ENCODE measurements at regions not wholly inside any gene's neighbourhood (a gene's known extent, or its start where the extent isn't known, plus 50 kb on each side); places are given as distances from the start of the nearest gene placed in this dataset.
"Not testable (repeated sequence)": the region's sequence is repeated elsewhere in the genome, so short reads cannot be mapped to it uniquely, and the experiment has no call there.

DNA sequence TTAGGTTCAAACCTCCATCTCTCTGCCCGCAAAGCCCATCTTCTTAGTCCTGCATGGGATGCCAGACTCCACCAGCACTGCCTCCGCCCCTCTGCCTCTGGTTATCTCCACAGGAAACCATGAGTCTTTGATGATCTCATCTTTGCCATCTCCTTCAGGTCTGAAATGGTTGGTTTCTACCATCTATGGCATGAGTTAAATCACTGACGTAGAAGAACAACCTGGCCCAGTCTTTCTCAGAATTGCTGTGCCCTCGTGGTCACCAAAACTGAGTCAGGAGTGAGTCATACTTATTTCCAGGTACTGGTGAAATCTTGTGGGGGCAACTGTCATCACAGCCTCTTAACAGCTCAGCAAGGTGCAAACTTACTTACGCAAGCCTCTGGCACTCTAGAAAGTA lies 468.7 kb upstream of the C16orf82 start:
- peak; percentile 52 for DNase-seq

DNA sequence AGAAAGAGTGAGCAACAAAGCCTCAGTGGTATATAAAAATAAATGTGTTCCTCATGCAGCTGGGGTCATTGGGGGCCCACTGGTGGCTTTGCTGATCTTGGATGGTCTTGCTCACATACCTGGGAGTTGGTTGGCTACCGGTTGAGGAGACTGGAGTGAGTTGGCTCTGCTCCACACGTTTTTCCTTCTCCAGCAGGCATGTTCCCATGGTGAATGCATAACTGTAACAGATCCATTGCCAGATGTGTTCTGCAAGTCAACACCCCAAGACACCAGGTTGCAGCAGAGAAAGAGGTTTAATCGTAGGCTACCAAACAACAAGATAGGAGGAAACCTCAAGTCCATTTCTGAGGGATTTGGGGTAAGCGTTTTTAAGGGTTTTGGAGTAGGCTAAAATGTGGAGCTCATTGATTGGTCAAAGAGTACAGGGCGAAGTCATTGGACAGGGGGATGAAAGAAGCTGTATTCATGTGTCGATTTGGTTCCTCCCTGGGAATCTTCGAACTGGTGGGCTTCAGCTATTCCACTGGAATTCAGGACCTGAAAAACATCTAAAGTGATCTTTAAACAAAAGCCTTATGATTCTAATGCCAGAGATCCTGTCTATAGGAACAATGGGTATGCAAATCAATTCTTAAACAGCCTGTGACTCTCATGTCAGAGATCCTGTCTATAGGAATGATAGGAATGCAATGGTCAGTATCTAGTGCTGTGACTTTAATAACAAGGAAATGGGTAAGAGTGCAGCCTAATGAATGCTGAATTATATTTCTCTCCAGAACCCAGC lies 467.5 kb upstream of the C16orf82 start:
- DNase-seq: no peak

DNA sequence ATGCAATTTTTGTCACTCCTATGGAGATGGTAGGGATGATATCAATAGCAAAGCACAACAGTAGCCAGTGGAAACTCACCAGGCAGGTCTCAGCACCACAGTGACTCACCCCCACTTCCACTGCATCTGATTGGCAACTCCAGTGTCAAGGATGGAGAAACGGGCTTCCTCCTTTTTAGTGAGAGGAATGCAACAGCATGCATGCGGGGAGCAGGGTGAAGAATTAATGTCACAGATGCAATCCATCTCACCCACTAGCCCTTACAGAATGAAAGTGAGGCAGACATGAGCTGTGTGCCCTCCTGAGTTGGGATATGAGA lies 467.0 kb upstream of the C16orf82 start:
- DNase-seq: no peak

DNA sequence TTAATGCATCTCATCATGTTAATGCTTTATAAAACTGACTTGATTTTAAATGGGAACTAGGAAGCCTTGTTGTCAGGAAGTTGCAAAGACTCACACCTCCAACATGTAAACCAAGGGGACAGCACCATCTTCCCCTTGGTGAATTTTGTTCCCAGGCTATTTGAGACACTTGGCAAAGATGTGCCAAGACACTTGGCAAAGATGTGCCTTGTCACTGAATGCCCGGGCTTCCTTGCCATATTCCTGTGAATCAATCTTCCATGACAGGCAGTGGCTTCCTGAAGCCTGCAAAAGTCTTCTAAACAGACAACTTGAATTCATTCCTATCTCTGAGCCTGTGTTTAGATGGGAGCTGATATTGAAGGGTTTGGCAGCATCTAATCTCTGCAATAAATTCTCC lies 465.4 kb upstream of the C16orf82 start:
- DNase-seq: no peak

DNA sequence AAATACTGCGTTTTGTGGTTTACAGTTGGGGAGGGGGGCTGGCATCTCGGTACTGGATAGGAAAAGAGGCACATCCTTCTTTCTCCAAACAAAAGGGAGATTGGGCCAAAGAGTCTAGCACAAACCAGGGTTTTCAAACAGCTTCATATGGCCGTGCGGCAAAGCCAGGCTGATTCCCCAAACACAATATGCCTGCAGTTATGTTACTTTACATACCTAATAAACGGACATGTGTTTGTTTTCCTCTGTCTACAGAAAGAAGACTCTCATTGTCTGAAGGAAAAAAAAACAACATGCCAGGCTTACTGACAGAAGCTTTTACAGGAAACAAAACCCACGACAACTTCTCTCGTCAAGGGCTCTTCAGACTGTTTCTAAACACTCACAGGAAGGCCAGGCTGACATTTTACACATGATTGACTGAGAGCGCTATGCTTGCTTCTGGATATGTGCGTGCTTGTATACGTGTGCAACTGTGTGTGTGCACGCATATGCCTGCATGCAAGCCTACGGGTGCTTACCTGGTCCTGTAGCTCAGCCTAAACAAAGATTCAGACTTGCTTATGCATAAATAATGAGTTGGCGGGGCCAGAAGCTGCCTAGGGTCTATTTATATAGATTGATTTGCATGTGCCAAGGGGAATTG lies 461.0 kb upstream of the C16orf82 start:
- DNase-seq: no peak

DNA sequence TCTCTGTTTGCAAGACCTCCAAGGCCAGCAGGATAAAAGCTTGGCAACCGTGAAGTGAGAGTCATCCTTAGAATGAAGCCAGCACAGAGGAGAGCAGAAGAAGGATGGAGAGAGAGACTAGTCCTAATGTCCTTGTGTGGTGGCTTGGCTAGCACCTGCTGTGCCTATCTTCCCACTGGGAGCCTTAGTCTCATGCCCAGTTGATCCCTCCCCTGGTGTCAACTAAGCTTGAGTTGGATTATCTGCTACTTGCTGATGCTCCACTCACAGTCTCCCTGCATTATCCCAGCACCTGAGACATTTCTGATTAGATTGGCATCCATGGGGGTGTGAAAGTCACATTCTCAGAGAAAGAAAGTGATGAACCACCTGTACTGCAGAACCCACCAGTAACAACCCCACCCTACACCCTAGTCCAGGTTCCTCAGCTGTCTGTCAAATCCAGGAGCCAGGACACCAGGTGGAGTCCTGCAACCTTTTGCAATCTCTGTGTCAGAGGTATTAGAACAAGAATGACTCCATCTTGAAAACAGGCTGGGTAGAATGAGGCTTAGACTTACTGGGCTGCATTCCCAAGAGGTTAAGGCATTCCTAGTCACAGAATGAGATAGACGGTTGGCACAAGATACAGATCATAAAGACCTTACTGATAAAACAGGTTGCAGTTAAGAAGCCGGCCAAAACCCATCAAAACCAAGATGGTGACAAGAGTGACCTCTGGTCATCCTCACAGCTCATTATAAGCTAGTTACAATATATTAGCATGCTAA lies 460.2 kb upstream of the C16orf82 start:
- no peak for DNase-seq

DNA sequence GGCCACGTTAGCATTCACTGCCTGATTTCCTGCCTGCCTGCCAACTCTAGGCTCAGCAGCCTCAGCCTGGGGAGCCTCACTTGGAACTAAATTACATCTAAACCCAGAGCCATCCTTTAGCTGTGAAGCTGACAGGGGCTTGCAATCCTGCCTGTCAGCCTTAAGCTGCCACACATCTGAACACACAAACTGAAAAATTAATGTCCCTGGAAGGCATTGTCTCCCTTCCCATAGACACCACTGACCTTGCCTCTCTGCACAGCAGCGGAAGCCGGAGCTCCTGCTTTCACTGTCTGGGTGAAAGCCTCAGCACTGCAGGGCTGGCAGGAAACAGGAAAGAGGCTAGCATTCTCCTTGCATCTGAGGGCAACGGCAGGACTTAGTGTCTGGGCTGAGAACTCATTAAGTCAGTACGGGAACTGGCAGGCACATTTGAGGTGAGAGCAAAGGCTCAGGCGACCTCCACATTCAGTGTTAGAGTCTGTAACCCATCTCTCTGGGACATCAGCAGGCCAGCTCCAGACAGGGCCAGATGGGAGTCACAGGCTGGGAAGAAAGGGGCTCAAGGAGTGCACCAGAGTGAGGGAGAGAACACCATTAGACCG lies 452.4 kb upstream of the C16orf82 start:
- DNase-seq: no peak

DNA sequence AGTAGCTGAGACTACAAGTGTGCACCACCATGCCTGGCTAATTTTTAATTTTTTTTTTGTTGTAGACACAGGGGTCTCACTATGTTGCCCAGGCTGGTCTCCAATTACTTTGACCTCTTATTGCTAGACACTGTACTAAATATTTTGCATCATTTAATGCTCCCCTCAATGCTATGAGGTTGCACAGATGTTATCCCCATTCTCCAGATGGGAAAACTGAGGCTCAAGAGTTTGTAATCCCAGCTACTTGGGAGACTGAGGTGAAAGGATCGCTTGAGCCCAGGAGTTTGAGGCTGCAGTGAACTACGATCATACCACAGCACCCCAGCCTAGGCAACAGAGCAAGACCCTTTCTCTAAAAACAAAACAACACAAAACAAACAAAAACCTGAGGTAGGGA lies 443.3 kb upstream of the C16orf82 start:
- no peak for DNase-seq

DNA sequence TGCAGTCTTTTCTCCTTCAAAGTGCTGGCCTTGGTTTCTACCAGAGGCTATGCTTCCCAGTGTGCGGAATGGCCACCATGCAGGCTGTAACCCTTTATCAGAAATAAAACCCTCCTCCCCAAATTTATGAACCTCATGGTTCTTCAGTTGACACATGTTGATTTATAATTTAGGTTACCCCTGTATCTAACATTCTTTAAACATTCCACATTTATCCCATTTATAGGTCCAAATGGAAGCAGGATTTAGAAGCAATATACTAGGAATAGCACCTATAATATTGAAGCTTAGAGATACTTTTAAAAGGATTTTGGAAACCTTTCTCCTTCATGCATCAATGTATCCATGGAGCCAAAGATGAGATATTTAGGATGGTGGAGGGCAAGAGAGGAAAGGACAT lies 438.8 kb upstream of the C16orf82 start:
- DNase-seq: no peak

DNA sequence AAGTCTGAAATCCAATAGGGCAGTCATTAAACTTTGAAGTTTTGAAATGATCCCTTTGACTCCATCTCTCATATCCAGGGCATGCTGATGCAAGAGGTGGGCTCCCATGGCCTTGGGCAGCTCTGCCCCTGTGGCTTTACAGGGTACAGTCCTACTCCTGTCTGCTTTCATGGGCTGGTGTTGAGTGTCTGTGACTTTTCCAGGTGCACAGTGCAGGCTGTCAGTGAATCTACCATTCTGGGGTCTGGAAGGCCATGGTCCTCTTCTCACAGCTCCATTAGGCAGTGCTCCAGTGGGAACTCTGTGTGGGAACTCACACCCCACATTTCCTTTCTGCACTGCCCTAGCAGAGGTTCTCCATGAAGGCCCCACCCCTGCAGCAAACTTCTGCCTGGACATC lies 435.4 kb upstream of the C16orf82 start:
- DNase-seq: not testable (repeated sequence)

DNA sequence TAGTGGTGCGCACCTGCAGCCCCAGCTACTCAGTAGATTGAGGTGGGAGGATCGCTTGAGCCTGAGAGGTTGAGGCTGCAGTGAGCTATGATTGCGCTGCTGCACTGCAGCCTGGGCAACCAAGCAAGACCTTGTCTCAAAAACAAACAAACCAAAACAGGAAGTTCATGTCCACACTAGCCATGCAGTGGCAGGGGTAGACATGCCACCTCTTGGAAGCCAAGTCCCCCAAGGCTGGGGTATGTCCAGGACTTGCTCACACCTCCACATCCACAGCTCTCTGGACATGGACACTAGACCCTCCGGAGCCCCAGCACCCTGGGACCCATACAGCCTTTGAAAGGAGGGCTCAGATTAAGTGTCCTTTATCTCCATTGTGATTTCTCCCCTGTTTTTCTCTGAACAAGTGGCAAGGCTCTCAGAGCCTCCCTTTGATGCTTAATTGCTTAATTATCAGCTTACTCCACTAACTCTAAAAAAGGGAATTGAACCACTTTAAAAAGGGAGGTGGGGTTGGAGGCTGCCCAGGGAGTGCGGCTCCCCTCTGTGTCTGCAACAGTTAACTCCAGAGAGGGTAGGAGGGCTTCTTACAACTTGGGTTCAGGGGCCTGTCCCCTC lies 424.6 kb upstream of the C16orf82 start:
- DNase-seq: no peak

DNA sequence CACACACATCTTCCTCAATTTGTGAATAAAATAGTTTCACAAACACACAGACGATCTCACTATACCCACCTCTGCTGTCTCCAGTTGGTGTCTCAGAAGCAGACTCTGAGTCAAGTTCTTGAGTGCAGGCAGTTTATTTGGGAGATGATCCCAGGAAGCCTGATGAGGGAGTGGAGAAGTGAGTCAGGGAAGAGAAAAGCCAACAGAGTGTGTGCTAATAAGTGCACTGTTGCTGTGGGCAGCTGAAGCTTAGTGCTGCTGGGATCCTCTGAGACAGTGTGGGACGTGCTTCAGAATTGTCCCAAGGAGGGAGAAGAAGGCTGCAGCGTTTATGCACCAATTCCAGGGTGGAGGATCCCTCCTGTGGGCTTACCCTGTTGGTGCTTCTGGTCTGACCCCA lies 423.2 kb upstream of the C16orf82 start:
- DNase-seq: no peak

DNA sequence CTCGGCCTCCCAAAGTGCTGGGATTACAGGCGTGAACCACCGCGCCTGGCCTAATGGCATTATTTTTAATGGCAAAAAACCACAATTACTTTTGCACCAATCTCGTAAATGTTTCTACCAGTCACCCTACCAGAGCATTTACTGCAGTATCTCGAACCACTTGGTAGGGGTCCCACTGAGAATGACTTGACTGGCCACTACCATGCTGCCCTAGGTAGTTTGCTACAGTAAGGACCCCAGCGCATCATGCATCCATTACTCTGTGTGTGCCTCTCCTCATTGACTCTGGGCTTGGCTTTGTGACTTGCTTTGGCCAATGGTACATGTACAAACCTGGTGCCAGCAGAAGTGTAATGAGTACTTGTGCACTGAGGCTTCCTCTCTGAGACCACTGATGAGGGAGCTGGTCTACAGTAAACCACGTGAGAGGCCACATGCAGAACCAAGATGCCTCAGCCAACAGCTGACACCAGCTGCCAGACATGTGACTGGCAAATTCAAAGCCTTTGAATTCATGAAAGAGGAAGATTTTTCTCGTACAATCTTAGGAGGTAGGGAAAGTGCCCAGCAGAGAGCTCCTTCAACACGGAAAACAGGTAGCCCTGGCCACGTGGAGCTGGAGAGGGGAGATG lies 421.7 kb upstream of the C16orf82 start:
- no peak for DNase-seq

DNA sequence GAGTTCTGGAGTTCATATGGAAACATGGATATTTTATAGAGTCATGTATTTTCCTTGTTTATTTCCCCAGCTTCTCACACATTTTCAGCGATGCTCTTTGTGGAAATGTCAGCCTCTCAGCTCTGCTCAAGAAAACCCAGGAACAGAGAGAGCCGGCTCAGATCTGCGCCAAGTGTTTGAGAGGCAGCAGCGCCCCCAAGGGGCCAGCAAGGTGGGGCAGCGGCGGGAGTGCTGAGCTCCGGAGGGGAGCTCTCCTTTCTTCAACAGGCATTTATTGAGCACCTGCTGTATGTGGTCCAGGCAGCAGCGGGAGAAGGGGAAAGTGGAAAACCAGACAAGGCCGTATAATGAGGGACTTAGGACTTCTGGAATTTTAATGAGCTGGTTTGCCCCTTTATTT lies 421.1 kb upstream of the C16orf82 start:
- no peak for DNase-seq

DNA sequence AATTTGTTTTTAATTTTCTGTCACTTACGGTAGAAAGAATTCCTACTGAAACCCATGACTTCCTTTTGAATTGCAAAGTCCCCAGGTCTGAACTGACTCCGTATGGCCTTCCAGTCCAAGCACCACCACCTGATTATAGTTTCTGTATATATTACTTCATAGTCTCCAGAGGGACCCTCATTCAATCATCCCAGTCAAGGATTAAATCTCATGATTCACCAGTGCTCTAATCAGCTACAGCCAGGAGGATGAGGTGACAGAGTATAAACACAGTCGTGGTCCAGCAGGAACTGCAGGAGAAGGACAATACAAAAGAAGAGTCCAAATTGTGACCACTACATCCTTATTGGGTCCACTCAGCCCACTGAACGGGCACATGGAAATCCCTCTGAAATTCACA lies 418.9 kb upstream of the C16orf82 start:
- no peak for DNase-seq

DNA sequence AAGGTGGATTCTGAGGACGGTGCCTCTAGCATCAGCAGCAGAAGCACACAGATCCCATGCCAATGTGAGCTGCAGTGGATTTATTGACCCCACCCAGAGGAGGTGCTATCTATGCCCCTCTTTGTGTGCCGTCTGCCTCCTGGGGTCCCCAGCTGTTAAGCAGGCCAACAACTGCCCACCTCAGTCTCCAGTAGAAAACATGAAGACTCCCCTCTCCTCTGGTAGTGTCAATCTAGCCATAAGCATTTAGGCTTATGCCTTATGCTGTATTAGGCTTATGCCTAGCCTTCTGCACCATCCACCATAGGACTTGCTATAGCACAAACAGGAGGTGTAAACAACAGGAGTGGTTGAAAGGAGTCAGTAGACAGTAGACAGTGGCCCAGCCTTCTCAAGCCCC lies 417.9 kb upstream of the C16orf82 start:
- DNase-seq: no peak

DNA sequence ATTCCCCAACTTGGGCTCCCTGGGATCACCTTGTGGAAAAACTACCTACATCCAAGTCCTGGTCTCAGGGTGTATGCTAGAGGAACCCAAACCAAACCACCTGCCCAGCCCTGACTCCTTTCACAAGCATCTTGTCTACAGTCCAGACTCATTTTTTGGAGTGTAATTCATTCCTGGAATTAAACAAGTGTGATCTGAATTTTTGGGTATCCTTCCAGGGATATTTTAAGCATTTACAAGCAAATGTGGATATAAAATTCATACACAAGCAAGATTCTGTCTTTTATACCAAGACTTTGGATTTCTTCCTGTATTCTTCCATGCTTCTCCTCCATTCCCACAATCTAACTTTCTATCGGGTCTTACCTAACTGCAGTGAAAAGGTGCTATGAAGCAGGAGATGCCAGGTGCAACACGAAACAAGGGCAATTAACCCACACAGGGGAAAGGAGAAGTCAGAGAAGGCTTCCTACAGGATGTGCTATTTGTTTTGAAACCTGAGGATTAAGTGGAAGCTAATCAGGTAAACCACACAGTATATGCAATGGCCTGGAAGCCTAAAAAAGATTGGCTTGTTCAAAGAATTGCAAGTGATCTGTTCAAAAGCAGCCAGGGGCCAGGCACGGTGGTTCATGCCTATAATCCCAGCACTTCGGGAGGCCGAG lies 417.2 kb upstream of the C16orf82 start:
- DNase-seq: no peak

DNA sequence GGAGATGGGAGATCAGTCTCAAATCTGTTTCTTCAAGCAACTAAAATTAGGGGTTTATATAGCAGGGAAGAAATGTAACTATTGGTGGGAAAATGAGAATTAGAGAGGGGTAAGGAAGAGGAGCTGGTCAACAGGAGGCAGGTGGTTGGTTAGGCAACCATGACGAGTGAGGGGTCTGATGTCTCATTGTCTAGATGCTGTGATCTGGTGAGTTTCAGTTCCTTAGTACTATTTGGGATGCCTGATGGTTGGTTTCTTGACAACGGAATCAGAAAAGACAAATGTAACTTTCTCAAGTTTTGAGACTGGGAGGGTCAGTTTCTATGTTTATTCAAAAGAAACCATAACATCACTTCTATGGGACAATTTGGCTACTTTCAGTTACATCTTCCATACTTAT lies 415.3 kb upstream of the C16orf82 start:
- no peak for DNase-seq

DNA sequence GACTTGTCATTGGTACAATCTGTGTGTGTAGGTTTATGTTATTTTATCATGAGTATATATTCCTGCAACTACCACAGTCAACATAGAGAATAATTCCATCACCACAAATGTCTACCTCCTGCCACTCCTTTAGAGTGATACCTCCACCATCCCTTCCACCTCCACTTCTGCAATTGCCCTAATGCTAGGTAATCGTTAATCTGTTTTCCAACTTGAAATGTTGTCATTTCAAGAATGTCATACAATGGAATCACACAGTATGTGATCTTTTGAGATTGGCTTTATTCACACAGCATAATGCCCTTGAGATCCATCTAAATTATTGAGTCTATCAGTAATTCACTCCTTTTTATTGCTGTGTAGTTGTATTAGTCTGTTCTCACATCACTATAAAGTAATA lies 414.8 kb upstream of the C16orf82 start:
- no peak for DNase-seq

DNA sequence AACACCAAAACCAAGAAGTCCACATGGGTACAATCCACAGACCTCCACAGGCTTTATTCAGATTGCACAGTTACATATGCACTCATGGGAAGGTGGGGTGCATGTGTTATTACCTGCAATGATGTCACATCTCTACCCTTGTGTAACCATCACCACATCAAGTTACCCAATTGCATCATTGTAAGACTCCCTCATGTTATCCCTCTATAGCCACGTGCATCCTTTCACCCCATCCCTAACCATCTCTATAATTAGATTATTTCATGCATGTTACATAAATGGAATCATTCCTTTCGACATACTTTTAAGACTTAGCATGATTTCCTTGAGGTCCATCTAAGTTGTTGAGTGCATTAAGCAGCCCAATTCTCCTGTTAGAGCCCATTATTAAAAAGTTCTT lies 408.2 kb upstream of the C16orf82 start:
- no peak for DNase-seq

DNA sequence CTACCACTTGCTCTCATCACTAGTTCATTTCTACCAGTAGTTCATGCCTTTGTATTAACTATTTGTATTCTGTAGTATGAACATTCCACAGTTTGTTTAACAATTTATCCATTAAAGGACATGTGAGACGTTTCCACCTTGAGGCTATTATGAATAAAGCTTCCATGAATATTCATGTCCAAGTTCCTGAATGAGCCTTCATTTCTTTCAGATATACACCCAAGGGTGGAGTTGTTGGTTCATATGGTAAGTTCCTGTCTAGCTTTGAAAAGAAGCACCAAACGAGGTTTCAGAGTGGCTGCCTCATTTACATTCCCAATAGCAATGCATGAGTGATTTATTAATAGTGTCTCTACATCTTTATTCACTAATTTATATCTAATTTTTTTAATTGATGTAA lies 407.8 kb upstream of the C16orf82 start:
- no peak for DNase-seq

DNA sequence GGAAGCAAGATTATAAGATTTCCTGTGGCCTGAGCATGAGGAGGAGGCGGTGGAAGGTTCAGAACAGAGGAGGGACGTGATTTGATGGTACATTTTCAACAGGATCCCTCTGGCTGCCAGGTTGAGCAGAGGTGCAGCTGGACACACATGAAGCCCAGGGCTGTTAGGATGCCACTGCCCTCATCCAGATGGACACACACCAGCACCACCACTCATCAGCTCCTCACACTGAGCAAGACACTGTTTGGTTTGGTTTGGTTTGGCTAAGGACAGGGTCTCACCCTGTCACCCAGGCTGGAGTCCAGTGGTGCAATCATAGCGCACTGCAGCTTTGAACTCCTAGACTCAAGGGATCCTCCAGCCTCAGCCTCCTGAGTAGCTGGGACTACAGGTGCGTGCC lies 402.6 kb upstream of the C16orf82 start:
- DNase-seq: no peak

All from stimulated activated naive CD4-positive, alpha-beta T cell treated with Interleukin-2 at 50 U/mL for 16 hours (primary cell).